ENCODE measurements at regions not wholly inside any gene's neighbourhood (a gene's known extent, or its start where the extent isn't known, plus 50 kb on each side); places are given as distances from the start of the nearest gene placed in this dataset.

DNA sequence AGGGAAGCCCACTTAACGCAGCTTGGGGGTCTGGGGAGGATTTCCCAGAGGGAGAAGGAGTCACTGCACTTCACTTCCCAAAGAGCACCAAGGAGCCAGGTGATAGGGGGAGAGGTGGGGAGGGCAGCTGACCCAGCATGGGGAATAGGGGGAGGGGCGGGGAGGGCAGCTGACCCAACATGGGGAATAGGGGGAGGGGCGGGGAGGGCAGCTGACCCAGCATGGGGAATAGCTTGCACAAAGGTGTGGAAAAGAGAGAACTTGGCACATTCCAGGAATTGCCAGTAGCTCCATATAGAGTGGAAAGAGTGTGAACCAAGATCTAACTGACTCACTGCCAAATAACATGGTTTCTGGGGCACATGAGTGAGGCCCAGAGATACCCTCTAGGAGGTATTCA, 110.3 kb downstream of the CCT6B start:
- intact Hi-C loops (cut with DNase I; ENCODE audit: low total_unique reads) = no loop called here
- Histone ChIP-seq H3K27me3 (no peaks in the 10 kb centered on the region), H3K9me3 (no peaks in the 10 kb centered on the region), H3K36me3 (no peaks in the 10 kb centered on the region), H3K4me1 (no peaks in the 10 kb centered on the region), H3K4me3 (no peak overlapping the region), H3K27ac (no peak overlapping the region)
- TF ChIP-seq POLR2A (IDR thresholded peaks at IDR 0.05) = no peak
- TF ChIP-seq, protein P1, sequence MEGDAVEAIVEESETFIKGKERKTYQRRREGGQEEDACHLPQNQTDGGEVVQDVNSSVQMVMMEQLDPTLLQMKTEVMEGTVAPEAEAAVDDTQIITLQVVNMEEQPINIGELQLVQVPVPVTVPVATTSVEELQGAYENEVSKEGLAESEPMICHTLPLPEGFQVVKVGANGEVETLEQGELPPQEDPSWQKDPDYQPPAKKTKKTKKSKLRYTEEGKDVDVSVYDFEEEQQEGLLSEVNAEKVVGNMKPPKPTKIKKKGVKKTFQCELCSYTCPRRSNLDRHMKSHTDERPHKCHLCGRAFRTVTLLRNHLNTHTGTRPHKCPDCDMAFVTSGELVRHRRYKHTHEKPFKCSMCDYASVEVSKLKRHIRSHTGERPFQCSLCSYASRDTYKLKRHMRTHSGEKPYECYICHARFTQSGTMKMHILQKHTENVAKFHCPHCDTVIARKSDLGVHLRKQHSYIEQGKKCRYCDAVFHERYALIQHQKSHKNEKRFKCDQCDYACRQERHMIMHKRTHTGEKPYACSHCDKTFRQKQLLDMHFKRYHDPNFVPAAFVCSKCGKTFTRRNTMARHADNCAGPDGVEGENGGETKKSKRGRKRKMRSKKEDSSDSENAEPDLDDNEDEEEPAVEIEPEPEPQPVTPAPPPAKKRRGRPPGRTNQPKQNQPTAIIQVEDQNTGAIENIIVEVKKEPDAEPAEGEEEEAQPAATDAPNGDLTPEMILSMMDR (IDR thresholded peaks at IDR 0.05) = no peak
- no peak for TF ChIP-seq POLR2AphosphoS5 (IDR thresholded peaks at IDR 0.05)
- no peak for DNase-seq (ENCODE audit: low spot score in 2 of 2)

- intact Hi-C loops (cut with DNase I; ENCODE audit: low total_unique reads) = no loop called here
- Histone ChIP-seq H3K27ac (no peak overlapping the region), H3K9me3 (no peaks in the 10 kb centered on the region), H3K27me3 (no peaks in the 10 kb centered on the region), H3K4me3 (no peak overlapping the region), H3K36me3 (no peaks in the 10 kb centered on the region), H3K4me1 (no peaks in the 10 kb centered on the region)
- no peak for DNase-seq (ENCODE audit: low spot score in 2 of 2)
- TF ChIP-seq POLR2A (IDR thresholded peaks at IDR 0.05) (no peak), POLR2AphosphoS5 (IDR thresholded peaks at IDR 0.05) (no peak)
- TF ChIP-seq, protein P1 (IDR thresholded peaks at IDR 0.05) = no peak
Observed at GRCh38 chr17:34850023-34850422, 111.2 kb downstream of the CCT6B start.

DNA sequence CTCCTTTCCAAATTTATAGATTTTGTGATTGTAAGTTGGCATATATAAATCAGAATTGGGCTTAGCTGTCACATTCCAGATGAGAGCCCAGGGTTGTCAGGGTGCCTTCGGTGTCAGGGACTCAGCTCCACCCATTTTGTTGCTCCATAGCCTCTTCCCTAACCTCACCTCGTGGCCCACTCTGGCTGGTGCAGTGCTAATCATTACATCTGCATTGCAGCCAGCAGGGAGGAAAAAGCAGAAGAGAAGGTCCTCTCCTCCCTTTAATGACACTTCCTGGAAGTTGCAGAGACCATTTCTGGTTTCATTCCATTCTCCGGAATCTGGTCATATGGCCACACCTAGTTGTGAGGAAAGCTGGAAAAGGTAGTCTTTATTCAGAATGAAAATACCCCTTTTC, 113.3 kb downstream of the CCT6B start:
- no peak overlapping the region for H3K27ac ChIP-seq
- H3K36me3 ChIP-seq = no peaks in the 10 kb centered on the region
- H3K27me3 ChIP-seq = no peaks in the 10 kb centered on the region
- H3K4me1 ChIP-seq = no peaks in the 10 kb centered on the region
- TF ChIP-seq POLR2AphosphoS5 (IDR thresholded peaks at IDR 0.05) = no peak
- TF ChIP-seq, protein P1 (IDR thresholded peaks at IDR 0.05) = no peak
- TF ChIP-seq POLR2A (IDR thresholded peaks at IDR 0.05) = no peak
- H3K9me3 ChIP-seq = no peaks in the 10 kb centered on the region
- DNase-seq (ENCODE audit: low spot score in 2 of 2) = no peak
- no peak overlapping the region for H3K4me3 ChIP-seq
- intact Hi-C loops (cut with DNase I; ENCODE audit: low total_unique reads) = no loop called here

DNA sequence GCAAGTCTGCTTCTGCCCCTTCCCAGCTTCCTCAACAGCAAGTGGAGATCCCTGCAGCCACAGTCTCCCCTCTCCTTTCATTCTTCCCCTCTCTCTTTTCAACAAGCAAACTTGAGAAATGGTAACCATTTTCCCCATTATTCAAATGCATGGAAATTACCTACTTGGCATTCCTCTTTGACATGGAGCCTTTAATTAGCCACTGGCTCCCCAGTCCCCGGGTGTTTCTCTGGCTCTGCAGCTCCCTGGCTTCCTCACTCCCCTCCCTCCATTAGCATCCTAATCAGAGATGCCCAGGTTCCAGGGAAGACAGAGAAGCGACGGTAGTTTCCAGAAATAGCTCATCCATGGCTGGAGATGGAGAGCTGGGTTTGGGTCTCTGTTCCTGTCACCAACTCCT, 116.0 kb downstream of the CCT6B start:
- H3K4me3 ChIP-seq = no peak overlapping the region
- H3K27ac ChIP-seq = no peak overlapping the region
- intact Hi-C loops (cut with DNase I; ENCODE audit: low total_unique reads) = no loop called here
- TF ChIP-seq POLR2AphosphoS5 (IDR thresholded peaks at IDR 0.05) (no peak), POLR2A (IDR thresholded peaks at IDR 0.05) (no peak)
- TF ChIP-seq, protein P1 (IDR thresholded peaks at IDR 0.05) = no peak
- no peaks in the 10 kb centered on the region for H3K36me3 ChIP-seq
- no peaks in the 10 kb centered on the region for H3K27me3 ChIP-seq
- DNase-seq (ENCODE audit: low spot score in 2 of 2) = no peak
- H3K9me3 ChIP-seq = no peaks in the 10 kb centered on the region
- H3K4me1 ChIP-seq = no peaks in the 10 kb centered on the region

GRCh38 chr17:34843682-34844081, 117.6 kb downstream of the CCT6B start:
- no peaks in the 10 kb centered on the region for H3K9me3 ChIP-seq
- H3K4me1 ChIP-seq = no peaks in the 10 kb centered on the region
- intact Hi-C loops (cut with DNase I; ENCODE audit: low total_unique reads) = no loop called here
- no peaks in the 10 kb centered on the region for H3K36me3 ChIP-seq
- DNase-seq (ENCODE audit: low spot score in 2 of 2) = no peak
- TF ChIP-seq POLR2A (IDR thresholded peaks at IDR 0.05) (no peak), POLR2AphosphoS5 (IDR thresholded peaks at IDR 0.05) (no peak)
- no peak overlapping the region for H3K4me3 ChIP-seq
- no peaks in the 10 kb centered on the region for H3K27me3 ChIP-seq
- H3K27ac ChIP-seq = no peak overlapping the region

DNA sequence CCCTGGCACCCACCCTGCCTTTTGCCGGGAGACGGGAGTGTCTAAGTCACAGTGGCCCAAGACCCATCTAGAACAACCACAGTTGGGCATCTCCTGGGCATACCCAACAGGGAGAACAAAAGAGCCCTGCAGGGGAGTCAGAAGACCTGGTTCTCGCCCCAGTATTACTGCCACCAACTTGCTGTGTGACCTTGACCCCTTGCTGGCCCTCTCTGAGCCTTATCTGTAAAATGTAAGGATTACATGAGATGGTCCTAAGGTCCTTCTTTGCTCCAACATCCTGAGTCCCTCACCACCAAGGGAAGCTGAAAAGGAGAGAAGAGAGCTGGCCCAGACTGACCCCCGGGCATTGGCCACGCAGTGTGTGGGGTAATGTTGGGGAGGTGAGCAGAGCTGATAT, 119.0 kb downstream of the CCT6B start:
- H3K36me3 ChIP-seq = no peaks in the 10 kb centered on the region
- no peaks in the 10 kb centered on the region for H3K27me3 ChIP-seq
- H3K27ac ChIP-seq = no peak overlapping the region
- no peak for TF ChIP-seq POLR2A (IDR thresholded peaks at IDR 0.05)
- TF ChIP-seq, protein P1 (IDR thresholded peaks at IDR 0.05) = no peak
- no peak for TF ChIP-seq POLR2AphosphoS5 (IDR thresholded peaks at IDR 0.05)
- intact Hi-C loops (cut with DNase I; ENCODE audit: low total_unique reads) = no loop called here
- DNase-seq (ENCODE audit: low spot score in 2 of 2) = no peak
- no peaks in the 10 kb centered on the region for H3K9me3 ChIP-seq
- H3K4me1 ChIP-seq = no peaks in the 10 kb centered on the region
- H3K4me3 ChIP-seq = no peak overlapping the region

Data from breast epithelium (tissue), 4 donors.